SK-N-SH (cell line): ENCODE measurements at regions not wholly inside any gene's neighbourhood (a gene's known extent, or its start where the extent isn't known, plus 50 kb on each side); places are given as distances from the start of the nearest gene placed in this dataset.

Experiments used
- CTCF ChIA-PET: fragments of 300-600, 350-600 bp; formaldehyde crosslinking; extraction: SDS; loops from one replicate; lab custom pipeline; 2021; lab: Yijun Ruan, JAX
- POLR2A ChIA-PET: fragments of 350-600 bp; sonication (Branson Sonifier 250); formaldehyde crosslinking; extraction: SDS; loops from one replicate; lab custom pipeline; 2020; ENCODE audit warnings: antibody characterized with exemption, inconsistent platforms; lab: Yijun Ruan, JAX
- DNase-seq: peaks from one replicate; pipeline ENCODE4 v3.0.0; 2012
- H2AFZ ChIP-seq: fragments of 200-600 bp; sonication (generic); 2 replicates; pipeline ENCODE4 v1.8.1; 2016; ENCODE audit warnings: antibody characterized with exemption, mild to moderate bottlenecking, low read depth
- H3F3A ChIP-seq: fragments of 200-600 bp; sonication (generic); replicated peaks from 2 replicates; pipeline ENCODE3; 2016; ENCODE audit warnings: antibody characterized with exemption, mild to moderate bottlenecking; ENCODE audit not compliant: insufficient read depth
- H3K27ac ChIP-seq, 2 experiments: fragments of 200-500 bp in 1 of 2; fragments of 200-600 bp in 1 of 2; sonication (Bioruptor generic) in 1 of 2; sonication (generic), shearing (Covaris generic) in 1 of 2; 2 replicates each; pipeline versions ENCODE4 v1.5.1 to v1.6.1; 2014 to 2016; ENCODE audit warnings: low read depth in 2 of 2, inconsistent platforms in 1 of 2, low read length in 1 of 2, mild to moderate bottlenecking in 1 of 2, mixed read lengths in 1 of 2
- H3K27me3 ChIP-seq: fragments of 200-600 bp; sonication (generic), shearing (Covaris generic); 2 replicates; pipeline ENCODE4 v1.6.1; 2016; ENCODE audit warnings: mixed run types; ENCODE audit not compliant: insufficient read depth
- H3K36me3 ChIP-seq, 2 experiments: fragments of 200-500 bp in 1 of 2; fragments of 200-600 bp in 1 of 2; sonication (Bioruptor generic) in 1 of 2; sonication (generic) in 1 of 2; replicated peaks in 1 of 2; 2 replicates each; pipeline versions ENCODE3 to v1.5.1; 2014 to 2016; ENCODE audit warnings: low read length in 1 of 2, mild to moderate bottlenecking in 1 of 2; ENCODE audit not compliant: insufficient read depth in 2 of 2, control insufficient read depth in 1 of 2
- H3K4me1 ChIP-seq, 2 experiments: fragments of 200-500 bp in 1 of 2; fragments of 200-600 bp in 1 of 2; sonication (Bioruptor generic) in 1 of 2; sonication (generic), shearing (Covaris generic) in 1 of 2; 2 replicates each; pipeline versions ENCODE4 v1.5.1 to v1.6.1; 2014 to 2016; ENCODE audit warnings: low read depth in 1 of 2, low read length in 1 of 2, mixed run types in 1 of 2; ENCODE audit not compliant: insufficient read depth in 2 of 2, control insufficient read depth in 1 of 2
- H3K4me2 ChIP-seq: fragments of 200-600 bp; sonication (generic), shearing (Covaris generic); 2 replicates; pipeline ENCODE4 v1.6.1; 2017; ENCODE audit warnings: mixed run types
- H3K4me3 ChIP-seq, 2 experiments: fragments of 200-500 bp in 1 of 2; fragments of 200-600 bp in 1 of 2; sonication (Bioruptor generic) in 1 of 2; sonication (generic), shearing (Covaris generic) in 1 of 2; 2 replicates each; pipeline versions ENCODE4 v1.5.1 to v1.8.1; 2014 to 2016; ENCODE audit warnings: low read depth in 2 of 2, inconsistent platforms in 1 of 2, low read length in 1 of 2, mild to moderate bottlenecking in 1 of 2, mixed read lengths in 1 of 2, moderate library complexity in 1 of 2
- H3K79me2 ChIP-seq: fragments of 200-600 bp; sonication (generic); 2 replicates; pipeline ENCODE4 v1.8.1; 2017; ENCODE audit warnings: mild to moderate bottlenecking; ENCODE audit not compliant: insufficient read depth
- H3K9ac ChIP-seq: fragments of 200-600 bp; sonication (generic); 2 replicates; pipeline ENCODE4 v1.6.1; 2017; ENCODE audit warnings: mixed run types
- H3K9me2 ChIP-seq: fragments of 200-600 bp; sonication (generic); 2 replicates; pipeline ENCODE4 v1.6.1; 2017; ENCODE audit warnings: mixed run types
- H3K9me3 ChIP-seq: fragments of 200-600 bp; sonication (generic); 2 replicates; pipeline ENCODE4 v1.6.1; 2017; ENCODE audit warnings: mixed run types, mild to moderate bottlenecking, moderate library complexity
- H4K20me1 ChIP-seq: fragments of 200-600 bp; sonication (generic); 2 replicates; pipeline ENCODE4 v1.6.1; 2017; ENCODE audit warnings: mild to moderate bottlenecking, mixed run types; ENCODE audit not compliant: insufficient read depth
- CTCF ChIP-seq: fragments of 200-600 bp; sonication (generic); IDR thresholded peaks from 2 replicates; pipeline ENCODE4 v1.6.1; 2017; ENCODE audit warnings: antibody characterized with exemption, mild to moderate bottlenecking, moderate library complexity
- FOSL2 ChIP-seq: IDR thresholded peaks from 2 replicates; pipeline ENCODE4 v1.4.0; 2012; ENCODE audit warnings: low read depth, mild to moderate bottlenecking, moderate library complexity, borderline replicate concordance
- FOXM1 ChIP-seq: IDR thresholded peaks from 2 replicates; pipeline ENCODE4 v1.4.0; 2012; ENCODE audit warnings: low read depth, mild to moderate bottlenecking
- GABPA ChIP-seq: IDR thresholded peaks from 2 replicates; pipeline ENCODE4 v1.4.0; 2012; ENCODE audit warnings: low read depth, mild to moderate bottlenecking
- GATA2 ChIP-seq: sonication (generic); formaldehyde crosslinking; IDR thresholded peaks from 2 replicates; pipeline ENCODE4 v1.5.0; 2020; ENCODE audit warnings: mild to moderate bottlenecking, missing genetic modification reagents
- NFIC ChIP-seq: IDR thresholded peaks from 2 replicates; pipeline ENCODE4 v1.4.0; 2012; ENCODE audit warnings: borderline replicate concordance
- NRF1 ChIP-seq: IDR thresholded peaks from 2 replicates; pipeline ENCODE4 v1.6.1; 2012; ENCODE audit warnings: low read depth, mild to moderate bottlenecking, low read length
- POLR2AphosphoS5 ChIP-seq: IDR thresholded peaks from 2 replicates; pipeline ENCODE4 v1.6.1; 2012; ENCODE audit warnings: low read depth, low read length
- RAD21 ChIP-seq: IDR thresholded peaks from 2 replicates; pipeline ENCODE4 v1.6.1; 2012; ENCODE audit warnings: mild to moderate bottlenecking, low read length
- RCOR1 ChIP-seq: fragments of 150-350 bp; IDR thresholded peaks from 2 replicates; pipeline ENCODE4 v1.6.1; 2017; ENCODE audit warnings: antibody characterized with exemption, low read length
- TAF1 ChIP-seq: IDR thresholded peaks from 2 replicates; pipeline ENCODE4 v1.6.1; 2012; ENCODE audit warnings: low read depth, mild to moderate bottlenecking, low read length, moderate library complexity, borderline replicate concordance
- TCF12 ChIP-seq: IDR thresholded peaks from 2 replicates; pipeline ENCODE4 v1.4.0; 2012
- TEAD4 ChIP-seq: IDR thresholded peaks from 2 replicates; pipeline ENCODE4 v1.4.0; 2012; ENCODE audit warnings: mild to moderate bottlenecking, borderline replicate concordance; ENCODE audit not compliant: insufficient read depth
- WGBS: methylation state at CpG from one replicate; pipeline ENCODE4 v1.1.6; 2017; ENCODE audit warnings: low lambda C conversion rate; 5-methylcytosine and 5-hydroxymethylcytosine counted together
- TF ChIP-seq, protein P1 (sequence below): IDR thresholded peaks from 2 replicates; pipeline ENCODE4 v1.6.1; 2012; ENCODE audit warnings: mild to moderate bottlenecking, low read depth, low read length, moderate library complexity
- TF ChIP-seq, protein P2 (sequence below): IDR thresholded peaks from 2 replicates; pipeline ENCODE4 v1.4.0; 2012; ENCODE audit warnings: low read depth, borderline replicate concordance

DNA sequence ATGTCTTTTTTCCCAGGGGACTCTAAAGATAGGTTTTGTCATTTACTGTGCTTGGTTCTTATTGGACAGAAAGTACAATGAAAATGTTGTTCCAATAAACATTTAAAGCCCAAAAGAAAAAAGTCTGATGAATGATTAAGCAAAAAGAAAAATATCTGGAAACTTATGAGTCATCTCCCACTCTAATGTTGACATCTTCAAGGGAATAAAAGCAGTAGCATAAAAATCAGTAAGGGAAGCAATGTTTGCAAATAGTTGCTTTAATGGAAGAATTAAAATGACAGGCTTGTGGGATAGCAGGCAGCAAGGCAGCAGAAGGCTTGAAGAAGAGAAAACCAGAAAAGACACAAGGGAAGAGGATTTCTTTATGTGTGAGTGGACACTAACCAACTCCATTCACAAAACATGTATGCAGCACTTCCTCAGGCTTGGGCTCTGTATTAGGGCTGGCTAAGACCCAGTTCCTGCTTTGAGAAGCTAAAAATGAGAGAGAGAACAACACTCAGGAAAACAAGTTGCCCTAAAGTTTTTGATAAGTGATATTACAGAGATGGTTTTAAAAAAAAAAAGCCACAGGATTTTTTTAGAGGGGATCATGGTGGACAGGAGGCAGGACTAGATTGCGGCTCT is 263.2 kb upstream of the NT5E start (continued):
- TF ChIP-seq CTCF: no peak
- no peak for TF ChIP-seq FOXM1
- TF ChIP-seq RAD21: no peak
- TF ChIP-seq, all 33 proteins: peak for 0

DNA sequence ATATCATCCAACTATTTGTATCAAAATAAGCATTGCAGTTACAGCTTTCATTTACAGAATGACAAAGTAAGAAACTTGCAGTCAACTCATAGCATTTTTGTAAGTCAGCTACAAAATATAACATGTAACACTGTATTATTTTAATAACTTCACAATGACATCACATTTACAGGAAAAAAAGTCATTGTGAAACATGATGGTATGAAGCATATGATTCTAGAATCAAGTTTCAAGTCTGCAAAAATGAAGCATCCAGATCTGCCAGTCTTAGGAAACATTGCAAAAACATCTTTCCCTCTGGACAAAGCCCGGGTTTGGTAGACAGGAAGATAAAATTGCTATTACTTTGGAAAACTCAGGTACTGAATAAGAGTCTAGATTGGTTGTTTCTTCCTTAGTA is 263.9 kb upstream of the NT5E start:
- H4K20me1 ChIP-seq: no peaks in the 10 kb centered on the region
- no peak overlapping the region for H2AFZ ChIP-seq
- TF ChIP-seq GABPA (no peak), RCOR1 (no peak), NFIC (no peak), FOSL2 (no peak), TCF12 (no peak), GATA2 (CRISPR knock-in tag) (no peak), TAF1 (no peak), TEAD4 (no peak), CTCF (no peak), NRF1 (no peak), POLR2AphosphoS5 (no peak)
- TF ChIP-seq, protein P1, sequence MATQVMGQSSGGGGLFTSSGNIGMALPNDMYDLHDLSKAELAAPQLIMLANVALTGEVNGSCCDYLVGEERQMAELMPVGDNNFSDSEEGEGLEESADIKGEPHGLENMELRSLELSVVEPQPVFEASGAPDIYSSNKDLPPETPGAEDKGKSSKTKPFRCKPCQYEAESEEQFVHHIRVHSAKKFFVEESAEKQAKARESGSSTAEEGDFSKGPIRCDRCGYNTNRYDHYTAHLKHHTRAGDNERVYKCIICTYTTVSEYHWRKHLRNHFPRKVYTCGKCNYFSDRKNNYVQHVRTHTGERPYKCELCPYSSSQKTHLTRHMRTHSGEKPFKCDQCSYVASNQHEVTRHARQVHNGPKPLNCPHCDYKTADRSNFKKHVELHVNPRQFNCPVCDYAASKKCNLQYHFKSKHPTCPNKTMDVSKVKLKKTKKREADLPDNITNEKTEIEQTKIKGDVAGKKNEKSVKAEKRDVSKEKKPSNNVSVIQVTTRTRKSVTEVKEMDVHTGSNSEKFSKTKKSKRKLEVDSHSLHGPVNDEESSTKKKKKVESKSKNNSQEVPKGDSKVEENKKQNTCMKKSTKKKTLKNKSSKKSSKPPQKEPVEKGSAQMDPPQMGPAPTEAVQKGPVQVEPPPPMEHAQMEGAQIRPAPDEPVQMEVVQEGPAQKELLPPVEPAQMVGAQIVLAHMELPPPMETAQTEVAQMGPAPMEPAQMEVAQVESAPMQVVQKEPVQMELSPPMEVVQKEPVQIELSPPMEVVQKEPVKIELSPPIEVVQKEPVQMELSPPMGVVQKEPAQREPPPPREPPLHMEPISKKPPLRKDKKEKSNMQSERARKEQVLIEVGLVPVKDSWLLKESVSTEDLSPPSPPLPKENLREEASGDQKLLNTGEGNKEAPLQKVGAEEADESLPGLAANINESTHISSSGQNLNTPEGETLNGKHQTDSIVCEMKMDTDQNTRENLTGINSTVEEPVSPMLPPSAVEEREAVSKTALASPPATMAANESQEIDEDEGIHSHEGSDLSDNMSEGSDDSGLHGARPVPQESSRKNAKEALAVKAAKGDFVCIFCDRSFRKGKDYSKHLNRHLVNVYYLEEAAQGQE: no peak
- TF ChIP-seq, protein P2, sequence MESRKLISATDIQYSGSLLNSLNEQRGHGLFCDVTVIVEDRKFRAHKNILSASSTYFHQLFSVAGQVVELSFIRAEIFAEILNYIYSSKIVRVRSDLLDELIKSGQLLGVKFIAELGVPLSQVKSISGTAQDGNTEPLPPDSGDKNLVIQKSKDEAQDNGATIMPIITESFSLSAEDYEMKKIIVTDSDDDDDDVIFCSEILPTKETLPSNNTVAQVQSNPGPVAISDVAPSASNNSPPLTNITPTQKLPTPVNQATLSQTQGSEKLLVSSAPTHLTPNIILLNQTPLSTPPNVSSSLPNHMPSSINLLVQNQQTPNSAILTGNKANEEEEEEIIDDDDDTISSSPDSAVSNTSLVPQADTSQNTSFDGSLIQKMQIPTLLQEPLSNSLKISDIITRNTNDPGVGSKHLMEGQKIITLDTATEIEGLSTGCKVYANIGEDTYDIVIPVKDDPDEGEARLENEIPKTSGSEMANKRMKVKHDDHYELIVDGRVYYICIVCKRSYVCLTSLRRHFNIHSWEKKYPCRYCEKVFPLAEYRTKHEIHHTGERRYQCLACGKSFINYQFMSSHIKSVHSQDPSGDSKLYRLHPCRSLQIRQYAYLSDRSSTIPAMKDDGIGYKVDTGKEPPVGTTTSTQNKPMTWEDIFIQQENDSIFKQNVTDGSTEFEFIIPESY: no peak
- TF ChIP-seq, all 33 proteins: peak for 0
- Histone ChIP-seq H3K4me1 (no peaks in the 10 kb centered on the region), H3K79me2 (no peaks in the 10 kb centered on the region), H3K9me3 (no peaks in the 10 kb centered on the region), H3K9ac (no peak overlapping the region), H3F3A (no peaks in the 10 kb centered on the region), H3K4me3 (no peak overlapping the region), H3K36me3 (no peaks in the 10 kb centered on the region), H3K4me2 (no peak overlapping the region), H3K9me2 (no peaks in the 10 kb centered on the region), H3K27ac (no peak overlapping the region), H3K27me3 (no peaks in the 10 kb centered on the region; the same call in 1 of the 2 replicates)
- WGBS: 7% methylated on average over 1 of the region's 1 CpG
- ChIA-PET POLR2A (no interaction called here), CTCF (no interaction called here)
- DNase-seq: no peak
